Neural cell (in vitro differentiated cells): ENCODE measurements at regions not wholly inside any gene's neighbourhood (a gene's known extent, or its start where the extent isn't known, plus 50 kb on each side); places are given as distances from the start of the nearest gene placed in this dataset.

Experiments used
- CTCF ChIP-seq: fragments of 450-650 bp; IDR thresholded peaks from 2 replicates; pipeline ENCODE4 v1.5.1; 2014; ENCODE audit warnings: antibody characterized with exemption, mild to moderate bottlenecking, moderate library complexity; ENCODE audit not compliant: poor library complexity, severe bottlenecking
- EP300 ChIP-seq: fragments of 450-650 bp; conservative IDR thresholded peaks from 2 replicates; pipeline ENCODE4 v1.6.1; 2014; ENCODE audit warnings: antibody characterized with exemption, mild to moderate bottlenecking, moderate library complexity; ENCODE audit not compliant: poor library complexity, severe bottlenecking
- EZH2 ChIP-seq: fragments of 200-600, 300-800 bp; shearing (Covaris generic), sonication (generic); IDR thresholded peaks from 2 replicates; pipeline ENCODE4 v1.6.1; 2014; ENCODE audit warnings: antibody characterized with exemption, low read length, borderline replicate concordance, mild to moderate bottlenecking; ENCODE audit not compliant: insufficient read depth, poor library complexity, severe bottlenecking
- TAF1 ChIP-seq: IDR thresholded peaks from 2 replicates; pipeline ENCODE4 v1.6.1; 2012; ENCODE audit warnings: low read depth

- no peak for TF ChIP-seq CTCF
- TF ChIP-seq EZH2, result no peak
- TF ChIP-seq EP300, result no peak
- no peak for TF ChIP-seq TAF1
Observed at GRCh38 chr4:30815685-30816084, 95.5 kb downstream of the PCDH7 start.
